Inflammatory macrophage (primary cell): ENCODE measurements at regions not wholly inside any gene's neighbourhood (a gene's known extent, or its start where the extent isn't known, plus 50 kb on each side); places are given as distances from the start of the nearest gene placed in this dataset.
"Not testable (repeated sequence)": the region's sequence is repeated elsewhere in the genome, so short reads cannot be mapped to it uniquely, and the experiment has no call there.

ENCODE experiments used
- DNase-seq, 2 donors: peaks; one replicate each; pipeline ENCODE4 v3.0.0-alpha.2; 2020 to 2022

DNA sequence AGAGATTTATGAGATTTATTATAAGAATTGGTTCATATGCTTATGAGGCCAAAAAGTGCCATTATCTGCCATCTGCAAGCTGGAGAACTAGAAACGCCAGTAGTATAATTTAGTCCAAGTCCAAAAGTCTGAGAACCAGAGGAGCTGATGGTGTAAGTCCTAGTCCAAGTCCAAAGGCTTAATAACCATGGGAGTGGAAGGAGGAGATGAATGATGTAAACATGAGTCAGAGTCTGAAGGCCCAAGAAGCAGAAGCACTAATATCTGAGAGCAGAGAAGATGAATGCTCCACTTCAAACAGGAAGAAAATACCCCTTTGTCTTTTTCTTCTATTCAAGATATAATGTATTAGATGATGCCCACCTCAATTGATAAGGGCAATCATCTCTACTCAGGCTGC is 185.7 kb downstream of the CGGBP1 start:
- DNase-seq = peak in 1 of 2 donors; percentile 37

DNA sequence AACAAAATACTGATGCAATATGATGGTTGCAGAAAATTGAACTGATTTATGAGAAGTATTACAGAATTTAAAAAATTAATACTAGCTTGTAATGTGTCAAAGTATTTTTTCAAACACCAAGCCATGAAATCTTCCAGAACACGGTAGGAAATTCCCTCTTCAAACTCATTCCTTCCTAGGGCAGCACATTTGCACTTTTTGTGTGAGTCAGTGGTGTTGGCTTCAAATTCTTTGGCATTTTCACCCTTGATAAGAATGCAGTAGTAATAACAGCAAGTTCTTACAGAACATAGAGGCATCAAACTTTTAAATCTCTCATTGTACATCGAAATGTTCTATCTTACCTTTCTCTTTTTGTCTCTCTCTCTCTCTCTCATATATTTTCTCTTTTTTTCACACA is 191.8 kb downstream of the CGGBP1 start:
- DNase-seq = no peak

DNA sequence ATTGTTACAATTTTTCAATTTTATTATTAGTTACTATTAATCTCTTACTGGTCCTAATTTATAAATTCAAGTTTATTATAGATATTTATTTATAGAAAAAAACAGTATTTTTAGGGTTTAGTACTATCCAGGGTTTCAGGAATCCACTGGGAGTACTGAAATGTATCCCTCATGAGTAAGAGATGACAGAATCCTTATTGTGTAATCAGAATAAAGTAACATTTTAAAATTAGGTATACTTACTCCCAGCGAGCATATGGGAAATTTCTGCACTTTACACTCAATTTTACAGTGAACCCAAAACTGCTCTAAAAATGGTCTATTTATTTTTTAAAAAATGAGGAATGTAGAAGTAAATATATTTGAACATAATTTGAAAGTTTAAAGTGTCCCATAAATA is 202.7 kb downstream of the CGGBP1 start:
- DNase-seq = no peak

DNA sequence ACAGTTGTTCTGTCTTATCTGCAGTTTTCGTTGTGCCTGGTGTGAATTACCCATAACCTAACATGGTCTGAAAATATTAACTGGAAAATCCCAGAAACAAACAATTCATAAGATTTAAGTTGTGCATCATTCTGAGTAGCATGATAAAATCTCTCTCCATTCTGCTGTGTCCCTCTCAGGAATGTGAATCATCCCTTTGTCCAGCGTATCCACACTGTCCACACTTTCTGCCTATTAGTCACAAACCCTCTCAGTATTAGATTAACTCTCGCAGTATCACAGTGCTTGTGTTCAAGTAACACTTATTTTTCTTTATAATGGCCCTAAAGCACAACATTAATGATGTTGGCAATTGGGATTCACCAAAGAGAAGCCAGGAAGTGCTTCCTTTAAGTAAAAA is 203.2 kb downstream of the CGGBP1 start:
- DNase-seq = no peak

DNA sequence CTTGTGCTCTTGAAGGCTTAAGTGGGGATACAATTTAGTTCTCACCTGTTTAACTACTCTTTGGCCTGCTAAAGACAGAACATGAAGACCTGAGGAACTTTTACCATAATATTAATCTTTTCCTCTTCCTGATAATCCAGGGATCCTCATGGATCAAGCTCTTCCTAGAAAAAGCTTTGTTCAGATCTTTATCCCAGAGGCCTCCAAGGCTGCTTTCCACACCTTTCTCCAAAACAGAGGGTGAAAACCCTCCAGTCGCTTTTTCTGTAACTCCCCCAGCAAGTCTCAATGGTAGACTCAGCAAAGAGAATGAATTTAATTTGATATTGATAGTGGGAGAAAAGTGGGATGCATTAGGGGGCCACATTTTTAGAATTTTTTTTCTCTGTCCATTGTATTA is 203.6 kb downstream of the CGGBP1 start:
- DNase-seq = no peak

DNA sequence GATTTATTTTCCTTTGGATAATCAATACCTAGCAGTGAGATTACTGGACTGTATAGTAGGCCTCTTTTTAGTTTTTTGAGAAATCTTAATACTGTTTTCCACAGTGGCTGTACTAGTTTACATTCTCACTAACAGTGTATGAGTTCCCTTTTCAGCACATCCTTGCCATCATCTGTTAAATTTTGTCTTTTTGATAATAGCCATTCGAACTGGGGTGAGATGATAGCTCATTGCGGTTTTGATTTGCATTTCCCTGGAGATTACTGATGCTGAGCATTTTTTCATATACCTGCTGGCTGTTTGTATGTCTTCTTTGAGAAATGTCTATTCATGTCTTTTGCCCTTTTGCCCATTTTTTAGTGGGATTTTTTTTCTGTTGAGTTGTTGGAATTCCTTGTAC is 210.8 kb downstream of the CGGBP1 start:
- DNase-seq = no peak

DNA sequence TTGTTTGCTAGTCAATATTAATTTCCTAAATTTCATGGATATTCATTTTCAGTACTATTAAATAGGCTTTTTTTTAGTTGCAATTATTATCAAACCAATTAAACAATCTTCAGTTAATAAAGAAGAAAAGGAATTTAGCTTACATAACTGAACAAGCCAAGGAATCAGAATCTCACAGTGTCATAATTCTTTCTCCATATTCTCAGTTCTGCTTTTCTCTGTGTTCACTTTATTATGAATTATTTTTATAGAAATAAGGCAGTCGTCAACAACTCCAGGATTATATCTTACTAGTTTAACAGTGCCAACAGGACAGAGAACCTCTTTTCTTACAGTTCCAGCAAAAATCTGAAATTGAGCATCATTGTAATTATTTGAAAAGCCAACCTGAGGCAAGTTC is 221.7 kb downstream of the CGGBP1 start:
- peak in 1 of 2 donors; percentile 59 for DNase-seq

DNA sequence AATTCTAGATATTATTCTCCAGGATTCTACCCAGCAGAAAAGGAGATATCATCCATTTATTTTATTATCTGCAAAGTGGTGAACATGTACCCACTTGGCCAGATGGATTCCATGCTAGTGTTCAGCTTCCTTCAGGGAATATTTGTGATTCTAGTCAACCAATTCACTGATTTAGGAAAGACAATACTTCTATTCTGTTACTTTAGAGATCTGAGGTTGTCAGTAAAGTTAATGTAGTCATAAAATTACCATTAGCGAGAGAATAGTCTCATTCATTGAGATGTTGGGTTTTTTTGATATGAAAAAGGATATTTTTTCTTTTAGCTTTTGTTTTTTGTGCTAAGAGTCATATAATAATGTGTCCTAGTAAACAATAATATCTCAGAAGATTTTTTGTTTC is 222.8 kb downstream of the CGGBP1 start:
- no peak for DNase-seq

DNA sequence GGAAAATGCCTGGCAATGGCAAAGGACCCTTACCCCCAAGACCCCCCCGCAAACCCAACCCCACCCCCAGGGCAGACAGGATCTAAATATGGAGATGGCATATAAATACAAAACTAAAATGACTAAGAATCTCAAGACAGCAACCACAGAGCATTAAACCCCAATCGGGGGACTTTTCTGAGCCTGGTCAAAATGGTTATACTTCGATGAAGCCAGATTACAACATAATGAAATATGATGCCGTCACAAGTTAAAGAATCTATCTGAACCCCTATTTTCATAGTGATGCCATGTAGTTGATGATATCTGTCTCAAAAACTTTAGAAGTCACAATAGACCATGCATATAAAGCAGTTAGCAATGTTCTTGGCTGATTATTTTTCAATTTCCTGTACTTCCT is 223.6 kb downstream of the CGGBP1 start:
- no peak for DNase-seq

DNA sequence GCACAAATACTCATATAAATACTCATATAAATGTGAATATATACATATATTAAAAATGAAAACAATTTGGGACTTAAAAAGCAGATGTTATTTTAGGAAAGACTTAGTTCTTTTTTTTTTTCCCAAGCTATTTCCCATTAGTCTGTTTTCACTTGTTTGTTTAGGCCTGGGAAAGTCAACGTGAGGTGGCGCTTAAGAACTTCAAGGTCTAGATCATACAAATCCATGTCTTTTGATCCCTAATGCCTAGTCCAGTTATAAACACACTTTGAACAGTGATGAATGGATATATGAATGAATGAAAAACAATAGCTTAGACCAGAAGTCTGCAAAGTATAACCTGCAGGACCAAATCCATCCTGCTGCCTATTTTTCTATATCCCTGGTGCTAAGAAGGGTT is 224.5 kb downstream of the CGGBP1 start:
- no peak for DNase-seq

DNA sequence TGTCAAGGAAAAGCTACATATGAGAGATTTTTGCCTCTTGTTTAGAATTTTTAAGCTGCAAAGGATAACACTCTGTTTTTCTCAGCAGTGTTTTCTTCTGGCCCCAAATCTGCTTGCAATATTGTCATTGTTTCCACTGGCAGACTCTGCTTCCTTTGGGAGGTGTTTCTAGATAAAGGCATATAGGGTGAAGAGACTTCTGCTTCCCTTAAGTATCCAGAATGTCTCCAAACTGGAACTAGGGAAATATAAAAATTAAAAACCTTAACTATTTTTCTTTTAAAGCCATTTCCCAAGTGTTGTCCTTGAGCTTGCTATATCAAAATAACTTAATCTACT is 225.8 kb downstream of the CGGBP1 start:
- DNase-seq = no peak

DNA sequence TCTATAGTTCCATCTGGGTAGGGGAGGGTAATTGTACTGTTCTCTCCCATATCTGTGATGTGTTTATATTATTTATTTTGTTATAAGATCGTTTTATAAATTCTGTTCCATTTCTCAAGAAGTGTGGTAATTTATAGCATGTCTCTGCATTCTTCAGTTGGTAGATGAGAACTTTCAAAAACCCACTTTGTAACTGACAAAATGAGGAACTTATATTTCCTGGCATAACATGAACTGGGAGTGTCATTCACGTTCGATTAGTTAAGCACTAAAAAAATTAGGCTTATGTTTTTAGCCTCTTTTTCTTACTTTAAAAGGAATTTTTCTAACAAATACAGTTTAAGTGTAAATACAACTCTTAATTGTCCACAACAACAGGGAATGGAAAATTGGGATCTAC is 230.8 kb downstream of the CGGBP1 start:
- peak in 1 of 2 donors; percentile 59 for DNase-seq

DNA sequence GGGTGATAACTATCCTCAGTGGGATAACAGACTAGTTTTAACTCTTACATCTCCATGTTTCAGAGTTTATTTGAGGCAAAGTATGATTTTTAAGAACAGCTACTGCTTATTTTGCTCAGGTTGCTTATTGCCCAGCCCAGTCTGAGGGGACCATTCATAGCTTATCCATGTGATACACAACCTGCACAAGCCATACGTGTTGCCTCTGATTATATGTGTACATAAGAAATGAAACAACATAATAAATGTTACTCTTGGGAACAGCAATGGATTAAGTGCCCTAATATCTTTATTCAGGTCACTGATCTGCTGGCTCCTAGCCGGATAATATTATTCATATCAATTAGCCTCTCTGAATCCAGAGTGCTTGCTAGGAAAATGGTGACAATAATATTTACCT is 236.2 kb downstream of the CGGBP1 start:
- no peak for DNase-seq

DNA sequence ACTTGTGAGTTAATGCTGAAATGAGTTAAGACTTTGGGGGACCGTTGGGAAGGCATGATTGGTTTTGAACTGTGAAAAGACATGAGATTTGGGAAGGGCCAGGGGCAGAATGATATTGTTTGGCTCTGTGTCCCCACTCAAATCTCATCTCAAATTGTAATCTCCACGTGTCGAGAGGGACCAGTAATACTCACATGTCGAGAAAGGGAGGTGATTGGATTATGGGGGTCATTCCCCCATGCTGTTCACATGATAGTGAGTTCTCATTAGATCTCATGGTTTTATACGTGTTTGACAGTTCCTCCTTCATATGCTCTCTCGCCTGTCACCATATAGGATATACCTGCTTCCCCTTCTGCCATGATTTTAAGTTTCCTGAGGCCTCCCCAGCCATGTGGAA is 245.3 kb downstream of the CGGBP1 start:
- not testable (repeated sequence) for DNase-seq

DNA sequence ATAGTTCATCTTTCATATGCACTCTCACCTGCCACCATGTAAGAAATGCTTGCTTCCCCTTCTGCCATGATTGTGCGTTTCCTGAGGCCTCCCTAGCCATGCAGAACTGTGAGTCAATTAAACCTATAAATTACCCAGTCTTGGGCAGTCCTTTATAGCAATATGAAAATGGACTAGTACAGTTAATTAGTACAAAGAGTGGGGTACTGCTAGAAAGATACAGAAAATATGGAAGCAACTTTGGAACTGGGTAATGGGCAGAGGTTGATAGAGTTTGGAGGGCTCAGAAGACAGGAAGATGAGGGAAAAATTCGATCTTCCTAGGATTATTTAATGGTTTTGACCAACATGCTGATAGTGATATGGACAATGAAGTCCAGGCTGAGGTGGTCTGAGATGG is 246.9 kb downstream of the CGGBP1 start:
- no peak for DNase-seq

DNA sequence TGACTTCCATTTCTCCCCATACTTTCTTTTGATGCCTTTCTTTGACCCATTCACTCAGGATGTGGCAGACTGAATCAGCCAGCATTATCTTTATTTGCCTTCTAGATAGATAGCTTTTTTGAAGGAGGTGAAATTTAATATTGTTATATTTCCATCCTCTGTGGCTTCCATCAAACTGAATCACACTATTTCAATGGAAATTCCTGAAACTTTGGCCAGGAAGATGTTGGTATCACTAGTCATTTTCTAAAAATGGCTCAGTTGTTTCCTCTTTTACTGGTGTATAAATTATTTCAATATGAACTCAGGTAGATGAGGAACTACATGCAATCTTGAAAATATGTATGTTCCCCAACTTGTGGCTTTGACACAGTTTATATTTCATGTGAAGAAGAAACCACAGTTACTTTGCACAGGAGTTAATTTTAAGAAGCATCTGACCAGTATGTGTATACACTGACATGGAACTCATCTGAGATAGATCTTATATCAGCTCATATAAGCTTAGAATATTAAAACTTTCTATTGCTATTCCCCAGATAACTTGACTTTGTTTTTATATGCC is 248.3 kb downstream of the CGGBP1 start:
- no peak for DNase-seq

DNA sequence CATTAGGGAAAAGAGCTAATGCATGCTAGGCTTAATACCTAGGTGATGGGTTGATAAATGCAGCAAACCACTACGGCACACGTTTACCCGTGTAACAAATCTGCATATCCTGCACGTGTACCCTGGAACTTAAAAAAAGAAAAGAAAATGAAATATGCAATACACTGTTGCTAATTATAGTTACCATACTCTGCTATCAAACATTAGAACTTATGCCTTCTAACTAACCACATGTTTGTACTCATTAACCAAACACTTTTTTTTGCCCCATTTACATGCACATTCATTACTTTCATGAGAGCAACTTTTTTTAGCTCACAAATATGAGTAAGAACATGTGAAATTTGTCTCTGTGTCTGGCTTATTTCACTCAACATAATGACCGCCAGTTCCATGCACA is 253.1 kb downstream of the CGGBP1 start:
- no peak for DNase-seq

DNA sequence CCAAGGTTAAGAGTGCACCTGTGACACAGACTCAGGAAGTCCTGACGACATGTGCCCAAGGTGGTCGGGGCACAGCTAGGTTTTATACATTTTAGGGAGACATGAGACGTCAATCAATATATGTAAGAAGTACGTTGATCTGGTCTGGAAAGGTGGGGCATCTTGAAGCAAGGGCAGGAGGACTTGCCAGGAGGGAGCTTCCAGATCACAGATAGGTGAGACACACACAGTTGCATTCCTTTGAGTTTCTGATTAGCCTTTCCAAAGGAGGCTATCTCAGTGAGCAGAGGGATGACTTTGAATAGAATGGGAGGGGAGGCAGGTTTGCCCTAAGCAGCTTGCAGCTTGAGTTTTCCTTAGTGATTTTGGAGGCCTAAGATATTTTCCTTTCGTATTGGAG is 257.4 kb downstream of the CGGBP1 start:
- no peak for DNase-seq

DNA sequence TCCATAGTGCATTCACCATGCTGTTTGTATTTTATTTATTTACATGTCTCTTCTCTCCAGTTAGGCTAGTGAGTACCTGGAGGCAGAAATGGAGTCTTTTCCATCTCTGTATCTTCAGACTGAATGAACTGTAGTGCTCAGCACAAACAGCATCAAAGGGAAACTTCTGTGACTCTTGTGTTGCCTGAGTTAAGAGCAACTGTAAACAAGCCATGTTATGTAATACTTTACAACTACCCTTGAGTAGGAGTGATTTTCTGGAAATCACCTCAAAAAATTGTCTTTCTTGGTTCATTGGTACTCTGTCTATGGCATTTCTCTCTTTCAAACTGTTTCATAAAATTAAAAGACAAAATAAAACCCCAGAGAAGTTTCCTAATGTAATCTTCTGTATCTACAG is 258.3 kb downstream of the CGGBP1 start:
- DNase-seq = no peak

DNA sequence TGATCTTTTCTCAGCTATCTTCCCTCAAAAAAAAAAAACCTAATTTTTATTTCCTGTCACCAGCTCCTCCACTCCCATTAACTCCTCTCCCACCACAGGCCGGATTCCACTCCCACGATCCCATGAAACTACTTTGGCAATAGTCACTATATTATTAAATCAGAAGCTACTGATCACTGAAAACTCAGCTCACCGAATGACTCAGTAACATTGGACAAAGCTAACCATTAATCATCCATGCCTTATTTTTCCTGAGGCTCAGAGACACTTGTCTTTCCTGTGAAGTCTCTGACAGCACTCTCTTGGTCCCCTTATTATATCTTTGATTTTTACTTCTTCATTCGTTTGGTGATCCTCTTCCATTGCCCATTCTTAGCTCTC is 260.2 kb downstream of the CGGBP1 start:
- no peak for DNase-seq

DNA sequence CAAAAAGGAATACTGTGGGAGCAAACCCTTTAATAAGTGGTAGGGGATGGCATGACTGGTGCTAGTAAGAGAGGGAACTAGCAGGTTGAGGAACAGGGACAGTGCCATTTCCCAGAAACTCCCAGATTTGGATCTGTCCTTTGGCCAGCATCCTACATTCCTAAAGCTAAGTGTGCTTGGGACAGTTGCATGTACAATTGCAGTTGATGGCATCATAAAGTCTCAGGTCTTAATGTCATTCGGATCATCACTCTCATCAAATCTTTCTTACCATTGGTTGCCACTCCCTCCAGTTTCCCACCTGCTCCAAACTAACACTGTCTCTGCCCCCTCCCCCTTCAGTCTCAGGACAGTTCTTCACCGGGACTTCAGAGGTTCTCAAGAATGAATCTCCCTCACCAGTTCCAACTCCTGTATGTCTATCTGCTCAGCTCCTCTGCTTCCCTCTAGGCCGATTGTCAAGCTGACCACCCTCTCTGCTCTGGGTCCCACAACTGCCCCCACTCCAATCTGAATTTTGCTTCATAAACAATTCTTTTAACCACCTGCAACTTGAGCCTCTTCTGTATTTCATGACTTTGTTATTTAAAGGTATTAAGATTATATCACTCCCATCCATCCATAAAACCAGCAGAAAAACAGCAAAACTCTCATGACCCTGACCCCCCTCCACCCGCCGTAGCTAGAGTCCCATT is 260.8 kb downstream of the CGGBP1 start:
- no peak for DNase-seq

DNA sequence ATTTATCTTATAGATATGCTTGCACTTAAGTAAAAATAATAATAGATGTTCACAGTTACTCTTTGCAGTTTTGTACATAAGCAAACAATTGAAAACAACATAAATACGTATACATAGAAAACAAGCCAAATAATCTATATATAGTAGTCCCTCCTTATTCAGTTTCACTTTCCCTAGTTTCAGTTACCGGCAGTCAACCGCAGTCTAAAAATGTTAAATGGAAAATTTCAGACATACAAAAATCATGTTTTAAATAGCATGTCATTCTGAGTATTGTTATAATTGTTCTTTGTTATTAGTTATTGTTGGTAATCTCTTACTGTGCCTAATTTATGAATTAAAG is 262.0 kb downstream of the CGGBP1 start:
- no peak for DNase-seq

DNA sequence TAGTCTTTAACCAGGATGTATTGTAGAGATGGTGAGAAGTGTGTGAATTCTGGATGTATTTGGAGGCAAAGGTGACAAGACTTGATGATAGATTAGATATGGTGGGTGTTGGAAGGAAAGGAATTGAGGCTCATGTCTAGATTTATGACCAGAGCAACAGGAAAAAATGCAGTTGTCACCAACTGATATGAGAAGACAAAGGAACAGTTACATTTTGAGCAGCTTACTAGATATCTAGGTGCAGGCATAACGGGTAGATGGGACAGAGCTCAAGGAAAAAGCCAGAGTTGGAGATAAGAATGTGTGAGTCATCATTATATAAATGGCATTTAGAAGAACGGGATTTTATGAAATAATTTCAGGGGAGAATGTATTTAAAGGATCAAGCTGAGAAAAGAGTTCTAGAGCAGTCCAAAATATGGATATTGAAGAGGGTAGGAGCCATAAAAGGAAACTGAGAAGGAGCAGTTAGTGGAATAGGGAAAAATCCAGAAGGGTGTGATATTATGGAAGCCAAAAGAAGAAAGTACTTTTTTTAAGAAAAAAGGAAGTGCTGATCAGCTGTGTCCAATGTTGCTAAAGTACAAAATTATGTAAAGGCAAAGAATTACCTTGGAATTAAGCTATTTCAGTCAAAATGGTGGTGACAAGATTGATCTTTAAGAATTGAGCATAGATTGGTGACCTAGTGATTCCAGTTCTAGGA is 262.5 kb downstream of the CGGBP1 start:
- DNase-seq = peak in 1 of 2 donors; percentile 39

DNA sequence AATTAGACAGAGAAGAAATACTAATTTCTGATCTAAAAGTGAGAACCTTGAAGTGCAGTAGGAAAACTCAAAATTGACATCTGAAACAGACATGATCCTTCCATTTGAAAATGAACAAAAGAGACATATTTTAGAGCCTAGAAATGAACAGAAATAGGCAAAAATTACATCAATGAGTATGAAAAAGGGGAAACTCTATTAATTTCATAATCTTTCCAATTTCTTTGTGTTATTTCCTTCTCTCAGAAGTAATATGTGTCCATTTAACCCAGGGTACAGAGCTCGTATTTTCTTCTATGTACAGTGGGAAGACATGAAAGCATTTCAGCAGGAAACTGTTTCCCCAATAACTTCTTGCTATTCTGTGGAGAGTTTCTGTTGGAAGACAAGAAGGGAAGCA is 263.1 kb downstream of the CGGBP1 start:
- peak in 1 of 2 donors; percentile 58 for DNase-seq
